GM12891 (cell line): ENCODE measurements at regions not wholly inside any gene's neighbourhood (a gene's known extent, or its start where the extent isn't known, plus 50 kb on each side); places are given as distances from the start of the nearest gene placed in this dataset.

ENCODE experiments used
- DNase-seq: peaks from one replicate; pipeline ENCODE4 v3.0.0; 2011; ENCODE audit warnings: low spot score; ENCODE audit not compliant: insufficient read length
- FAIRE-seq: peaks from 2 replicates; lab custom pipeline; 2011; peaks lifted over from hg19 to GRCh38; lab: Jason Lieb, UNC
- PAX5 ChIP-seq: IDR thresholded peaks from 2 replicates; pipeline ENCODE4 v1.6.1; 2011; ENCODE audit warnings: low read length, moderate library complexity, mild to moderate bottlenecking; ENCODE audit not compliant: insufficient read depth, severe bottlenecking
- POLR2A ChIP-seq: IDR thresholded peaks from 2 replicates; pipeline ENCODE4 v1.6.1; 2011; ENCODE audit warnings: low read depth, low read length, control low read depth
- POLR2AphosphoS5 ChIP-seq: IDR thresholded peaks from 2 replicates; pipeline ENCODE4 v1.6.1; 2011; ENCODE audit warnings: low read depth, low read length, control low read depth
- POU2F2 ChIP-seq: IDR thresholded peaks from 2 replicates; pipeline ENCODE4 v1.6.1; 2011; ENCODE audit warnings: low read depth, mild to moderate bottlenecking, control low read depth, low read length, moderate library complexity
- SPI1 ChIP-seq: IDR thresholded peaks from 2 replicates; pipeline ENCODE4 v1.6.1; 2011; ENCODE audit warnings: low read depth, low read length, control low read depth
- TAF1 ChIP-seq: IDR thresholded peaks from 2 replicates; pipeline ENCODE4 v1.6.1; 2011; ENCODE audit warnings: low read depth, low read length, control low read depth

- no peak for FAIRE-seq
- DNase-seq = no peak
- TF ChIP-seq POLR2A (no peak), PAX5 (no peak), POU2F2 (no peak), SPI1 (no peak), TAF1 (no peak)
Measured at GRCh38 chr13:73329355-73329754, 270.6 kb downstream of the KLF5 start.

DNA sequence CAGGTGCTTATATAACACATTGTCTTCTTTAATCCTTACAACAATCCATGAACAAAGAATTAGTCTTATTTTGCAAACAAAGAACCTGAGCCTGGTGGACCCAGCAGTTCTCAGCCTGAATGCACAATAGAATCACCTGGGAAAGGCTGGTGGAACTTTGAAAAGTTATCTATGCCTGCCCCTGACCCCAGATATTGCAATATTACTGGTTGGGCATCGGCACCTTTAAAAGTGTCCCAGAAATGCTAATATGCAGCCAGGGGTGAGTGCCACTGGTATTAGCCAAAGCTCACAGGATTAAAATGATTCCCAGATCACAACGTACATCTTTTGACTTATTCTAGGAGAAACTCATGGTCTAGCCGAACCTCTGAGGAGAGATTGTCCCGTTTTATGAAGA lies 268.8 kb downstream of the KLF5 start:
- FAIRE-seq (no peak), DNase-seq (no peak)

DNA sequence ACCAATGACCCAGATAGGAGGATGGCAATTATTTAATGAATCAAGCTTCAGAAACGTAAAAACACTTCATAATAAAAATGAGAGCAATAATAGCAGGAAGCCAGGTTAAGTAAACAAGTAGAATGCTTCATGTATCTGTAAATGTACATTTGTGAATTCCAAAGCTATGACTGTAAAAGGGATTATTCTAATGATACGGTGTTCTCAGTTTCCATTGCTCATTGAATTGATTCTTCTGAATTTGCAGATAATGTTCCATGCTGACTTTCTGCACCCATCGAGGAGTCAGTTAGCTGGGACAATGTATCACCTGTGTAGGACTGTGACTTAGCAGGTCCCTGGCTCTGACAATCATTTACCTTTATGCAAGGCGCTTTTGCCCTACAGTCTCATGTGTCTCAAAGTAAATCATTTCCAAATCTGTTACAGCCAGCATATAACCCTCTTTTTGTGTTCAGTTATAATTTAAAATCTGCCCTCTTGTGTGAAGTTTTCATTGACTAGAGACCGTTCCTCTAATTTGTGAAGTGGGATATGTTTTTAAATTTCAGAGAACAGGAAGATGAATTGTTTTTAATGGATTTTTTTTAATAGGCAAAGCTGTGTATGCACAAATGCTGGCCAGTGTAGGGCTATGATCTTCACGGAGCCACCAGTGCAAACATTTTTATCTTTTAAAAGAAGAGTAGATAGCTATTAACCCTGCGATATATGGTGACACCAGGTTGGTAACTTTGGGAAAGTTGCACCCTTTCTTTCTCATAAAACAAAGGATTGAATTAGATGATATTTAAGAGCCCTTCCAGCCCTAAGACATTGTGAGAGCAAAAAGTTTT lies 267.1 kb downstream of the KLF5 start:
- no peak for DNase-seq
- TF ChIP-seq POLR2AphosphoS5 = no peak
- no peak for TF ChIP-seq PAX5
- TF ChIP-seq POU2F2 = no peak
- TF ChIP-seq POLR2A = no peak
- TF ChIP-seq SPI1 = no peak
- no peak for TF ChIP-seq TAF1
- FAIRE-seq = no peak

More for the DNA sequence above, 268.8 kb downstream of the KLF5 start:
- TF ChIP-seq POLR2A = no peak
- no peak for TF ChIP-seq PAX5
- TF ChIP-seq POLR2AphosphoS5 = no peak
- no peak for TF ChIP-seq POU2F2
- no peak for TF ChIP-seq TAF1
- no peak for TF ChIP-seq SPI1

- DNase-seq (no peak), FAIRE-seq (no peak)
- no peak for TF ChIP-seq TAF1
- no peak for TF ChIP-seq PAX5
- no peak for TF ChIP-seq SPI1
- no peak for TF ChIP-seq POLR2AphosphoS5
- no peak for TF ChIP-seq POU2F2
- no peak for TF ChIP-seq POLR2A
Measured at GRCh38 chr13:73324842-73325722, 266.3 kb downstream of the KLF5 start.

DNA sequence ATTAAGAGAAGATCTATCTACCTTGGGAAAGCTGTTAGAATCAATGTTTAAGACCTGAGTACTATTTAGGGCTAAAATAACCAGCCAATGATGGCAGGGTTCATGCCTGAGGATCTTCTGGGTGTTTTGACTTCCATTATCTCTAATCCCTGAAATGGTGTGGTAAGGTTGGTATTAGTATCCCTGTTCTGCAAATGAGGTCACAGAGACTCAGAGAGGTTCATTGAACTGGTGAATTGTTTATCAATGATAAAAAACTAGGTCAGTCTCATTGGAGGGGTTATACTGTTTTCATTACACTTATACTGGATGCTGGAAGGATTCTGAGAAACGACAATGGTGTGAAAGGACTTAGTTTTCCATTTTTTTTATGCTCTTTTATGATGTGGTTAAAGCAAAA lies 264.8 kb downstream of the KLF5 start:
- no peak for FAIRE-seq

GRCh38 chr13:73321043-73321442 lies 262.2 kb downstream of the KLF5 start:
- DNase-seq (no peak), FAIRE-seq (no peak)
- TF ChIP-seq SPI1 (no peak), POLR2A (no peak), POLR2AphosphoS5 (no peak)

More for the DNA sequence above, 264.8 kb downstream of the KLF5 start:
- TF ChIP-seq POLR2AphosphoS5 = no peak
- TF ChIP-seq PAX5 = no peak
- no peak for TF ChIP-seq POU2F2
- no peak for TF ChIP-seq POLR2A
- TF ChIP-seq SPI1 = no peak
- TF ChIP-seq TAF1 = no peak
- no peak for DNase-seq

GRCh38 chr13:73317140-73317539 lies 258.3 kb downstream of the KLF5 start:
- TF ChIP-seq POLR2A (no peak), POLR2AphosphoS5 (no peak), TAF1 (no peak), POU2F2 (no peak), PAX5 (no peak), SPI1 (no peak)
- FAIRE-seq (no peak), DNase-seq (no peak)

DNA sequence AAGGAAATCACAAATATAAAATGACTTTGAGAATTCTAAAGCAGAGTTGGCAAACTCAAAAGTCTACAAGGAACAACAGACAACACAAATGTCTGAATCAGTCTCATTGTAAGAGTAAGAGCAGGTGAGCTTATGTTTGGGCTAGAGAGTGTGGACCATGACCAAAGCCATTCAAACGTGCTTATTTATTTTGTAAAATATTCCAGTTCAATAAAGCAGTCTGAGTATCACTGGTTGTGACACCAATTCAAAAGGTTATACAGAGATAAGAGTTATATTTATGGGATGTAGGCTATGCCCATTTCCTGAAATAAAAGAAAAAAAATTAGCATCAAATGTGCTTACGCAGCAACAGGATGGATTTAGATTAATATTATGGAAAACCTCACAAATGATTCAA lies 251.6 kb downstream of the KLF5 start:
- FAIRE-seq (no peak), DNase-seq (no peak)
- TF ChIP-seq SPI1 = no peak
- no peak for TF ChIP-seq POLR2A
- TF ChIP-seq TAF1 = no peak
- TF ChIP-seq POLR2AphosphoS5 = no peak
- no peak for TF ChIP-seq POU2F2
- no peak for TF ChIP-seq PAX5

- no peak for DNase-seq
- no peak for TF ChIP-seq TAF1
- TF ChIP-seq SPI1 = no peak
- no peak for TF ChIP-seq POU2F2
- no peak for TF ChIP-seq POLR2A
- TF ChIP-seq POLR2AphosphoS5 = no peak
- TF ChIP-seq PAX5 = no peak
- no peak for FAIRE-seq
Measured at GRCh38 chr13:73307481-73307880, 248.7 kb downstream of the KLF5 start.

DNA sequence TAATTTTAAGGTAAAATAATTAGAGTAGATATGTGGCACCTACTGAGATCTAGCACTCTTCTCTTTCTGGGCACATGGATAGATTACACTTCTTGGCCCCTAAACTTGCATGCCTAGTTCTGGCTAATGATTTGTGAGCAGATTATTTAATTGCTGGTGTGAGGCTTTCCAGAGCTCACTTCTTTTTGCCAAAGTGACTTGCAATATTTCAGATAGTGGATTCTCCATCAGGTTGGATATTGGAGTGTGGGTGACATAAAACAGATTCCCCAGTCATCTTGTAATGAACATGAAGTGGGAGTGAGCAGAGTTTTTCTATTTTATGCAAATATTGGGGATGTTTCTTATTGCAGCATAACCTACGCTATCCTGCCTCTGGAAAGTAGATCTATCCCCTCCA lies 247.9 kb downstream of the KLF5 start:
- DNase-seq (no peak), FAIRE-seq (no peak)
- TF ChIP-seq POU2F2 (no peak), SPI1 (no peak), PAX5 (no peak), POLR2A (no peak), POLR2AphosphoS5 (no peak), TAF1 (no peak)
